NCI-H146 treated with DMSO at 0.1 percent for 48 hours (cell line): ENCODE measurements at regions not wholly inside any gene's neighbourhood (a gene's known extent, or its start where the extent isn't known, plus 50 kb on each side); places are given as distances from the start of the nearest gene placed in this dataset.
"Not testable (repeated sequence)": the region's sequence is repeated elsewhere in the genome, so short reads cannot be mapped to it uniquely, and the experiment has no call there.

Experiments
- DNase-seq: peaks from one replicate; lab custom pipeline; 2025; ENCODE audit not compliant: unreplicated experiment; lab: John Stamatoyannopoulos, UW

DNA sequence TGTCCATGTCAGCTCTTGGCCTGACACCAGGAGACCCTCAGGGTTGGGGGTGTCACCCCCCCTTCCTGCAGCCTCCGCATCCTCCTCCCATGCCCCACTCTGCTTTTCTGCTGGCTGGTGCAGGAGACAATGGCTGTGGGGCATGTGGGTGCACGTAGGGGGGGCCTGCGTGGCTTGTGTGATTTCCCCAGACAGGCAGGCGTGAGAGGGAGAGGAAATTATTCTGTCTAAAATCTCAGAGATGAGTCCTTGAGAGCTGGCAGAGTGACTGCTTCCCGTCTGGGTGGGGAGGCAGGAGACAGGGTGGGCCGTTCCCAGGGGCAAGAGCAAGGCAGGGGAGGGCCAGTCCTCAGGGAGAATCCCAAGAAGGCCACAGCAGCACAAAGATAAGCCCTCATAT lies 173.2 kb downstream of the TRIM43 start:
- DNase-seq: not testable (repeated sequence)

DNA sequence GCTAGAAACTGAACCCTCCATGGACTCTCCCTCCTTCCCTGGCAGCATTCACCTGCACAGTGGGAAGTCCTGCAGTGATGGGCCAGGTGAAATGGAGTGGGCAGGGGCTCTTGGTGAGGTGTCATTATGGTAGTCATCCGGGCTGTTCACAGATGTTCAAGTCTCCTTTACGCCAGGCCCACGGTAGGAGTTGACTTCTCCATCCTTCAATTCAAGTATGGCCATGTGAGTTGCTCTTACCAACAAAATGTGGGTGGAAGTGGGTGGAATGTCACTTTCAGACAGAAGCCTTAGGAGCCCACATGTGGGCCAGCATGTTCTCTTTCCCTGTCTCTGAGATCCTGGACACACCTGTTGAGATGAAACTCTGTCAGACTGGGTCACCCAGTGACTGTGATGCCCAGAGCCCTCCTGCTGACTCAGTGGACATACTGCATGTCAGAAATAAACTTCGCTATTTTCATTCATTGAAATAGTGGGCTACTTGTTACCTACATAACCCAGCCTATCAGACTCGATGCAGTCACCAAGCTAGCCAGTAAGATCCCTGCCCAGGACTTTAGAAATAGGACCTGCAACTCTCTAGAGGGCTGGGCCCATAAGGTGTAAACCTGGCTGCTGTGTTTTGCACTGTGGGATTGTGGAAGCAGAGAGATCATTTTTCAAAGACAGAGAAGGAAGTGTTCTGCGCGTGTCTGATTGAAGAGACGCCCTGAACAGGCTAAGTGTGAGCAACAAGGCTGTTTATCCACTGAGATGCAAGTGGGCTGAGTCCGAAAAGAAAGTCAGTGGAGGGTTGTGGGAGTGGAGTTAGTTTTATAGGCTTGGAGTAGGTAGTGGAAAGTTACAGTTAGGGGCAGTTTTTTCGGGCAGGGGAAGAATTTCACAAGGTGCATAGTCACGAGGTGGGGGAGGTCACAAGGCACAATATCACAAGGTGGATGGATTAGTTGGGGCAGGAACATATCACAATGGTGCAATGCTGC lies 174.4 kb downstream of the TRIM43 start:
- DNase-seq: not testable (repeated sequence)

DNA sequence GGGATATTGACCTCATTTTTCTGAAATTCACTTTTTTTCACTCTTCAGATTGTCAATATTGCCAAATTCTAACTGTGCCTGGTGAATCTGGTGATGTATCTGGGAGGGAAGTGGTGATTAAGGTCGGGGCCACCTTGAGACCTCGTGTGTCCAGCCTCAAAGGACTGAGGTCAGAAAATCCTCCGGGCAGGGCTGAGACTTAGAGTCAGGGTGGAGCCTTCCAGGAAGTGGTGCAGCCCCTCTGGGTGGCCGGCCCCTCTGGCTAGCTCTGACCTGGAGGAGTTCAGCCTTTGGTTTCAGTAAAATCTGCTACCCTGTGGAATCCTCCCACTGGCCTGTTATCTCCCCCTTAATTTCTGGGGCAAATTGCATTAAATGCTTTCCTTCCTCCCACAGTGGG lies 175.7 kb downstream of the TRIM43 start:
- not testable (repeated sequence) for DNase-seq

DNA sequence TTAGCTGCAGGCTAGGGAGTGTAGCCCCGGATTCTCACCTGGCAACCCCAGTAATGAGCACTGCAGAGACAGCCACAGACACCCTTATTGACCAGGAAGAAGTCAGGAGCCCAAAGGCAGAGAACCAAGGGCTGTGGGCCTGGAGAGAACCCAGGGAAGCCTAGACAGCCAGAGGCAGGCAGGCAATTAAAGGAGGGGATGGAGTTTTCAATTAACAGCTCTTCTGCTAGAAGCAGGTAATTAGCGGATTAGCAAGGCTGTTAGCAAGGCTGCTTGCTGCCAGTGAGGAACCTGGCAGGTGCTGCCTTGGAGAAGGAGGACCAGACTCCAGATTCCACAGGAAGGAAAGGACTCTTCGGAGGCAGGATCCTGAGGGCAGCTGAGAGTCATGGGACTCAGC lies 176.1 kb downstream of the TRIM43 start:
- not testable (repeated sequence) for DNase-seq

DNA sequence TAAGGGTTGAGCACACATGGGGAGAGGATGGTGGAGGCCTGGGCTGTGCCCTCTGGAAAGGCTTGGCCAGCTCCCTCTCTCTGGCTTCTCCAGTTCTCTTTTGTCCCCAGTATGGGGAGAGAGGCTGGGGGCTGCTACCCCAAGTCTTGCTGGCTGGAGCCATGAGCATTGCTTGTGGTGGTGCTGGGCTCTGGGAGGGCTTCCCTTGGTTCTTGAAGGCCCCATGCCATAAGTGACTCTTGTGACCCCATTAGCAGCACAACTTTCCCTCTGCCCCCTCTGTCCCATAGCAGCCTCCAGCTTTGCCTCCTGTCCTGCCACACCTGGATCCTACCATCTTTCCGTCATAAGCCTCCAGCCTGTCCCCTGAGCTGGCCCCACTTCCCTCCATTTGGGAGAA lies 177.5 kb downstream of the TRIM43 start:
- DNase-seq: not testable (repeated sequence)

DNA sequence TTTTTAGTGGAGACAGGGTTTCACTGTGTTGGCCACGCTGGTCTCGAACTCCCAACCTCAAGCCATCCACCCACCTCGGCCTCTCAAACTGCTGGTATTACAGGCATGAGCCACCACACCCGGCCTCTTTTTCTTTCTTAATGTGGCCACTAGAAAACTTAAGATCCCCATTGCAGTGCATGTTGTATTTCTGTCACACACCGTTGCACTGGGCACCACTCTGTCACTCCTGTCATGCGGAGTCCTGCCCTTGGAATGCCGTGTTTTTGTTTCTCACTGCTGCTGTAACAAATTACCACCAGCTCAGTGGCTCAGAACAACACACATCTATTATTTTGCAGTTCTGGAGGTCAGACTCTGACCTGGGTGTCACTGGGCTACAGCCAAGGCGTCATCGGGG lies 178.9 kb downstream of the TRIM43 start:
- not testable (repeated sequence) for DNase-seq

DNA sequence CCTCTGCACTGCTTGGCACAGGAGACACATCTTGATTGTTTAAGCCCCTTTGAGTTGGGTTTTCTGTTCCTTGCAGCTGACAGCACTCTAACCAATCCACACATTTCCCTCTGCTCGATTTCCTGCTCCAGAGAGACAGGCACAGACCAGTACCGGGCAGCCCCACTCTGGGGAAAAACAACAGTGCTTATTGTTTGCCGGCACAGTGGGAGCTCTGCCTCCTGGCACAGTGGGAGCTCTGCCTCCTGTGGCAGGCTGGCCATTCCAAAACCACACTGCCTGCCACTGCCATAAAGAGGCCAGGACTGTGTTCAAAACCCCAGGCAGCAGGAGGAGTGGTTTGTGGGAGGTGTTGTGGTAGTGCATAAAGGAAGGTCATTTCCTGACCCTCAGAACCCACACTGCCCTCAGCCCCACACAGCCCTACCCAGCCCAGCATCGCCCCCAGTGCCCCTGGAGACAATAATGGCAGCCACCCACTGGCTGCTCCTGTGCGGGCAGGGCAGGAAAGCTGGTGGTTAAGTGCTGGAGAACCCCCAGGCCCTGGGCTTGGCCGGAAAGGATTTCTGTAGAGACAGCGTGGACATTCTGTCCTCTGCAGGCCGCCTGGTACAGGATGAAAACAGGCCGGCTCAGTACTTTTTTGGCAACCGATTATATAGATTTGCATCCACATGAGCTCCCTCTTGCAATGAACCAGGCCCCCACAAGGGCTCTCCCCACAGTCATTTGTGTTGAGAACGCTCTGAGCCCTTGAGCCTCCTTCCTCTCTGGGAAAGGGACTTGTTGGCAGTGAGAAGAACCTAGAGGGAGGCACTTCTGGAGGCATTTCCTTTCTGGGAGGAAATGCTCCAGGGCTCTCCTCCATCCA lies 182.8 kb downstream of the TRIM43 start:
- DNase-seq: not testable (repeated sequence)

DNA sequence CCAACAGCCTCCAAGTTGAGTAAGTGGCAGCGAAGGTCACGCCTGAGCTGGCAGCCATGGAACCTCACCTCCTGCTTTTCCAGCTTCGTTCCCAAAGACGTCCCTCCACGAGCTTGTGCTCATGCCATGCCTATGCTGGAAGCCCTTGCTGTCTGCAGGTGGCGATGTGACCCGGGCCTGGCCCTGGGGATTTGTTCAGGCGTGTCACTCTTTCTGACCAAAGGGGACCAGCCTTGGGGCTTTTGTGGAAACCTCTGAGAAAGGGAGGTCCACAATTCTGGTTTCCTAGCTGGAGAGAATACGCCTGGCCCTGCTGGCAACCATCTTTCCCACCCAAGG lies 183.4 kb downstream of the TRIM43 start:
- DNase-seq: not testable (repeated sequence)
